ENCODE measurements at regions not wholly inside any gene's neighbourhood (a gene's known extent, or its start where the extent isn't known, plus 50 kb on each side); places are given as distances from the start of the nearest gene placed in this dataset.

DNA sequence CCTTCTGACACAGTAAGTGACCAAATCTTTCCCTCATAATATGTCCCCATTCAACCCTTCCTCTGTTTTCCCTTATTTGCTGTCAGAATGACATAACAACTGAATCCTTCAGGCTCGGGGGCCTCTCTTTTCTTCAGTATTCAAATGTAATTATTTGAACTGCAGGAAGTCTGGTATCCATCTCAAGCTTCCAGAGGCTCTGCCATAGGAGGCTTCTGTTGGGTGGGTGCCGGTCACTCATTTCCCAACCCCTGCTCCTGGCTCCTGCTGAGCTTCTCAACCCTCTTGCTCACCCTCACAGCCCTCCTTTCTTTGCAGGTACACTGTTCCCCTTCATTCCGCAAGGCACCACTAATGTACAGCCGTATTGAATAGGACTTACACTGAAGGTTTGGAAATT lies 151.8 kb upstream of the MAP3K1 start:
- TF ChIP-seq POLR2A (IDR thresholded peaks at IDR 0.05), result no peak
- TF ChIP-seq, protein P1, sequence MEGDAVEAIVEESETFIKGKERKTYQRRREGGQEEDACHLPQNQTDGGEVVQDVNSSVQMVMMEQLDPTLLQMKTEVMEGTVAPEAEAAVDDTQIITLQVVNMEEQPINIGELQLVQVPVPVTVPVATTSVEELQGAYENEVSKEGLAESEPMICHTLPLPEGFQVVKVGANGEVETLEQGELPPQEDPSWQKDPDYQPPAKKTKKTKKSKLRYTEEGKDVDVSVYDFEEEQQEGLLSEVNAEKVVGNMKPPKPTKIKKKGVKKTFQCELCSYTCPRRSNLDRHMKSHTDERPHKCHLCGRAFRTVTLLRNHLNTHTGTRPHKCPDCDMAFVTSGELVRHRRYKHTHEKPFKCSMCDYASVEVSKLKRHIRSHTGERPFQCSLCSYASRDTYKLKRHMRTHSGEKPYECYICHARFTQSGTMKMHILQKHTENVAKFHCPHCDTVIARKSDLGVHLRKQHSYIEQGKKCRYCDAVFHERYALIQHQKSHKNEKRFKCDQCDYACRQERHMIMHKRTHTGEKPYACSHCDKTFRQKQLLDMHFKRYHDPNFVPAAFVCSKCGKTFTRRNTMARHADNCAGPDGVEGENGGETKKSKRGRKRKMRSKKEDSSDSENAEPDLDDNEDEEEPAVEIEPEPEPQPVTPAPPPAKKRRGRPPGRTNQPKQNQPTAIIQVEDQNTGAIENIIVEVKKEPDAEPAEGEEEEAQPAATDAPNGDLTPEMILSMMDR (IDR thresholded peaks at IDR 0.05), result no peak
- no peak for TF ChIP-seq EP300 (IDR thresholded peaks at IDR 0.05)

Data from suprapubic skin (tissue), 3 donors.